Endothelial cell of umbilical vein (primary cell): ENCODE measurements at regions not wholly inside any gene's neighbourhood (a gene's known extent, or its start where the extent isn't known, plus 50 kb on each side); places are given as distances from the start of the nearest gene placed in this dataset.

Source experiments
- BruUV-seq: library from RNA; stranded (reverse); fragments of 400-500 nt; replicated peaks from 2 replicates; lab custom pipeline; 2021; lab: Mats Ljungman, UMichigan
- CTCF ChIA-PET: fragments of 300-600, 350-600 bp; sonication (Branson Sonifier 250); formaldehyde crosslinking; loops from one replicate; lab custom pipeline; 2021; ENCODE audit warnings: antibody characterized with exemption, inconsistent platforms; lab: Charles Lee
- POLR2A ChIA-PET: fragments of 300-600, 350-600 bp; sonication (Branson Sonifier 250); formaldehyde crosslinking; loops from one replicate; lab custom pipeline; 2021; ENCODE audit warnings: antibody characterized with exemption, inconsistent platforms; lab: Charles Lee
- DNase-seq: peaks from one replicate; pipeline ENCODE4 v3.0.0-alpha.2; 2011; ENCODE audit warnings: low read depth, low spot score
- FAIRE-seq: peaks from 2 replicates; lab custom pipeline; 2011; peaks lifted over from hg19 to GRCh38; lab: Jason Lieb, UNC
- H2AFZ ChIP-seq: 2 replicates; pipeline ENCODE4 v1.6.0; 2012; ENCODE audit warnings: low read depth, low read length, control low read depth, inconsistent platforms
- H3K27ac ChIP-seq: 2 replicates; pipeline ENCODE4 v1.5.1; 2011; ENCODE audit warnings: low read depth, mild to moderate bottlenecking, control low read depth, low read length, moderate library complexity; ENCODE audit not compliant: insufficient read depth
- H3K27me3 ChIP-seq, 2 experiments: 2 replicates each; pipeline versions ENCODE4 v1.6.0 to v1.6.1; 2011; ENCODE audit warnings: low read length in 2 of 2, mixed read lengths in 1 of 2; ENCODE audit not compliant: control insufficient read depth in 2 of 2, insufficient read depth in 2 of 2
- H3K36me3 ChIP-seq, 2 experiments: 2 replicates in 1 of 2; 3 replicates in 1 of 2; pipeline ENCODE4 v1.5.1; 2011; ENCODE audit warnings: low read length in 2 of 2, mild to moderate bottlenecking in 1 of 2, moderate library complexity in 1 of 2; ENCODE audit not compliant: control insufficient read depth in 2 of 2, insufficient read depth in 2 of 2; ENCODE audit errors: extremely low read depth in 1 of 2
- H3K4me1 ChIP-seq: 3 replicates; pipeline ENCODE4 v1.5.1; 2011; ENCODE audit warnings: mild to moderate bottlenecking, low read length; ENCODE audit not compliant: control insufficient read depth, insufficient read depth; ENCODE audit errors: extremely low read depth
- H3K4me2 ChIP-seq: 2 replicates; pipeline ENCODE4 v1.6.1; 2011; ENCODE audit warnings: low read length, control low read depth, mixed read lengths; ENCODE audit not compliant: insufficient read depth
- H3K4me3 ChIP-seq, 3 experiments: fragments of 200-600 bp in 1 of 3; sonication (generic), shearing (Covaris generic) in 1 of 3; replicated peaks in 1 of 3; 2 replicates each; pipeline ENCODE4 v1.5.1; 2011 to 2016; ENCODE audit warnings: control low read depth in 3 of 3, low read length in 3 of 3, mild to moderate bottlenecking in 2 of 3, inconsistent platforms in 1 of 3, low read depth in 1 of 3, moderate library complexity in 1 of 3; ENCODE audit not compliant: insufficient read depth in 1 of 3
- H3K79me2 ChIP-seq: 2 replicates; pipeline ENCODE4 v1.6.0; 2012; ENCODE audit warnings: low read length, inconsistent platforms; ENCODE audit not compliant: control insufficient read depth, insufficient read depth
- H3K9ac ChIP-seq: replicated peaks from 2 replicates; pipeline ENCODE3; 2011; ENCODE audit warnings: low read length, control low read depth; ENCODE audit not compliant: insufficient read depth; ENCODE audit errors: extremely low read depth
- H3K9me1 ChIP-seq: replicated peaks from 3 replicates; pipeline ENCODE4 v1.6.0; 2011; ENCODE audit warnings: mild to moderate bottlenecking, low read length; ENCODE audit not compliant: control insufficient read depth, insufficient read depth; ENCODE audit errors: extremely low read depth
- H3K9me3 ChIP-seq: replicated peaks from 2 replicates; pipeline ENCODE4 v1.5.1; 2012; ENCODE audit warnings: low read length, inconsistent platforms; ENCODE audit not compliant: control insufficient read depth, insufficient read depth
- H4K20me1 ChIP-seq: replicated peaks from 2 replicates; pipeline ENCODE3; 2011; ENCODE audit warnings: mild to moderate bottlenecking, low read length; ENCODE audit not compliant: control insufficient read depth, insufficient read depth; ENCODE audit errors: extremely low read depth
- EZH2 ChIP-seq: IDR thresholded peaks from 2 replicates; pipeline ENCODE4 v1.6.1; 2012; ENCODE audit warnings: borderline replicate concordance, low read depth, mild to moderate bottlenecking, moderate library complexity, low read length, inconsistent platforms; ENCODE audit not compliant: severe bottlenecking
- FOS ChIP-seq: IDR thresholded peaks from 2 replicates; pipeline ENCODE4 v1.6.1; 2011; ENCODE audit warnings: mild to moderate bottlenecking, low read length, moderate library complexity, borderline replicate concordance; ENCODE audit not compliant: insufficient read depth
- GATA2 ChIP-seq: IDR thresholded peaks from 2 replicates; pipeline ENCODE4 v1.7.0; 2011; ENCODE audit warnings: low read depth, mild to moderate bottlenecking, moderate library complexity, mixed read lengths, low read length; ENCODE audit not compliant: insufficient read length, insufficient read depth
- JUN ChIP-seq: IDR thresholded peaks from 2 replicates; pipeline ENCODE4 v1.6.1; 2011; ENCODE audit warnings: borderline replicate concordance, low read depth; ENCODE audit not compliant: insufficient read length, insufficient read depth
- MAX ChIP-seq: IDR thresholded peaks from 2 replicates; pipeline ENCODE4 v1.6.1; 2011; ENCODE audit not compliant: insufficient read depth, insufficient read length
- MYC ChIP-seq: IDR thresholded peaks from one replicate; pipeline ENCODE4 v1.6.1; 2011; ENCODE audit warnings: mild to moderate bottlenecking, low read depth, low read length
- POLR2A ChIP-seq: IDR thresholded peaks from 2 replicates; pipeline ENCODE4 v1.6.1; 2012; ENCODE audit warnings: low read depth, mild to moderate bottlenecking, control low read depth, low read length
- POLR2AphosphoS5 ChIP-seq: IDR thresholded peaks from 2 replicates; pipeline ENCODE4 v1.6.1; 2012; ENCODE audit warnings: low read depth, mild to moderate bottlenecking, control low read depth, low read length, moderate library complexity; ENCODE audit not compliant: insufficient read depth
- dilution Hi-C: fragments of 300-500 bp; cut with MboI; formaldehyde crosslinking; loops from one replicate; pipeline ENCODE4 v1.15.0; 2019; ENCODE audit warnings: low sequenced_read_pairs; ENCODE audit not compliant: extremely low pct_ligation_motif_present
- intact Hi-C: fragments of 100-400 bp; cut with micrococcal nuclease; formaldehyde crosslinking; loops from one replicate; pipeline ENCODE4 v1.10.0; 2022
- TF ChIP-seq, protein P1 (sequence below), 2 donors: IDR thresholded peaks; 1 replicate in 1 of 2; 2 replicates in 1 of 2; pipeline ENCODE4 v1.5.1; 2011; ENCODE audit warnings: low read length in 2 of 2, mild to moderate bottlenecking in 2 of 2, moderate library complexity in 2 of 2, control low read depth in 1 of 2, inconsistent platforms in 1 of 2, low read depth in 1 of 2; ENCODE audit not compliant: insufficient read depth in 1 of 2; ENCODE audit errors: extremely low read depth in 1 of 2

DNA sequence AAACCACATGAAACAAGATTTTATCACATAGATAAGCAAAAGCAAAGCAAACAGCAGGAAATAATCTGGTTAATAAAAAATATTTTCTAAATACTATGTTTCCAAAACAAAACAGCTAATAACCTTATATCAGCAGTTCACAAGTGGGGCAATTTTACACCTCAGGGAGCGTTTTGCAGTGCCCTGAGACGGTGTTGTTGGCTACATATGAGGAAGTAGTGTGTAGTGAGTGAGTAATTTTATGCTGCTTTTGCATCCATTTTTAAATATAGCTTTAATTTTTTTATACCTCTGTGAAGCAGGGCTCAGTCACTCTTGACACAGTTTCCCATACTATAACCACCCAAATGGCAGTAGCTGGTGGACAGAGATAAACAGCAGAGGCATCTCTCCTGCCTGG, 438.5 kb upstream of the B3GAT1 start:
- Histone ChIP-seq H3K27me3 (no peaks in the 10 kb centered on the region), H4K20me1 (no peaks in the 10 kb centered on the region), H3K9ac (no peak overlapping the region), H3K4me1 (no peaks in the 10 kb centered on the region), H3K9me3 (no peaks in the 10 kb centered on the region), H2AFZ (no peak overlapping the region), H3K27ac (no peak overlapping the region), H3K36me3 (no peaks in the 10 kb centered on the region), H3K4me3 (no peak overlapping the region), H3K79me2 (no peaks in the 10 kb centered on the region), H3K4me2 (no peak overlapping the region), H3K9me1 (no peaks in the 10 kb centered on the region)
- ChIA-PET CTCF (no interaction called here), POLR2A (no interaction called here)
- TF ChIP-seq EZH2 = no peak
- TF ChIP-seq, protein P1, sequence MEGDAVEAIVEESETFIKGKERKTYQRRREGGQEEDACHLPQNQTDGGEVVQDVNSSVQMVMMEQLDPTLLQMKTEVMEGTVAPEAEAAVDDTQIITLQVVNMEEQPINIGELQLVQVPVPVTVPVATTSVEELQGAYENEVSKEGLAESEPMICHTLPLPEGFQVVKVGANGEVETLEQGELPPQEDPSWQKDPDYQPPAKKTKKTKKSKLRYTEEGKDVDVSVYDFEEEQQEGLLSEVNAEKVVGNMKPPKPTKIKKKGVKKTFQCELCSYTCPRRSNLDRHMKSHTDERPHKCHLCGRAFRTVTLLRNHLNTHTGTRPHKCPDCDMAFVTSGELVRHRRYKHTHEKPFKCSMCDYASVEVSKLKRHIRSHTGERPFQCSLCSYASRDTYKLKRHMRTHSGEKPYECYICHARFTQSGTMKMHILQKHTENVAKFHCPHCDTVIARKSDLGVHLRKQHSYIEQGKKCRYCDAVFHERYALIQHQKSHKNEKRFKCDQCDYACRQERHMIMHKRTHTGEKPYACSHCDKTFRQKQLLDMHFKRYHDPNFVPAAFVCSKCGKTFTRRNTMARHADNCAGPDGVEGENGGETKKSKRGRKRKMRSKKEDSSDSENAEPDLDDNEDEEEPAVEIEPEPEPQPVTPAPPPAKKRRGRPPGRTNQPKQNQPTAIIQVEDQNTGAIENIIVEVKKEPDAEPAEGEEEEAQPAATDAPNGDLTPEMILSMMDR (IDR thresholded peaks at IDR 0.05; ENCODE audit: extremely low read depth in 1 of 2, insufficient read depth in 1 of 2, low read depth in 1 of 2, low read length in 2 of 2) = no peak
- TF ChIP-seq JUN = no peak
- no peak for TF ChIP-seq POLR2AphosphoS5
- no peak for TF ChIP-seq MAX
- no peak for TF ChIP-seq POLR2A
- no peak for TF ChIP-seq MYC
- TF ChIP-seq FOS = no peak
- TF ChIP-seq GATA2 = no peak
- DNase-seq (no peak), FAIRE-seq (no peak)
- dilution Hi-C loops (no loop called here), intact Hi-C loops (no loop called here)
- BruUV-seq = no TSS peak
